HG03097 (cell line): ENCODE measurements at regions not wholly inside any gene's neighbourhood (a gene's known extent, or its start where the extent isn't known, plus 50 kb on each side); places are given as distances from the start of the nearest gene placed in this dataset.
A peak's percentile ranks its signal among the peaks of the same experiment; 100 is the strongest.
"Not testable (repeated sequence)": the region's sequence is repeated elsewhere in the genome, so short reads cannot be mapped to it uniquely, and the experiment has no call there.

ENCODE experiments used
- ATAC-seq: cut with Tn5 transposase; IDR thresholded peaks from one replicate; pipeline ENCODE4 v1.9.1; 2021; ENCODE audit not compliant: unreplicated experiment, low FRiP score

GRCh38 chr5:148740966-148741742, 85.3 kb upstream of the ADRB2 start:
- no peak for ATAC-seq

- ATAC-seq, result not testable (repeated sequence)
These were observed 84.6 kb upstream of the ADRB2 start for GRCh38 chr5:148741766-148742165.

- ATAC-seq, result not testable (repeated sequence)
These were observed 82.0 kb upstream of the ADRB2 start for GRCh38 chr5:148744380-148744779.

- ATAC-seq, result peak; percentile 91
These were observed 79.4 kb upstream of the ADRB2 start for GRCh38 chr5:148746826-148747535.

- no peak for ATAC-seq
These were observed 78.9 kb upstream of the ADRB2 start for GRCh38 chr5:148747536-148747906.

GRCh38 chr5:148748702-148749392, 77.6 kb upstream of the ADRB2 start:
- no peak for ATAC-seq

- ATAC-seq, result no peak
These were observed 75.8 kb upstream of the ADRB2 start for GRCh38 chr5:148750614-148751013.

GRCh38 chr5:148751025-148751424, 75.4 kb upstream of the ADRB2 start:
- no peak for ATAC-seq

GRCh38 chr5:148752375-148752774, 74.0 kb upstream of the ADRB2 start:
- ATAC-seq, result not testable (repeated sequence)

- ATAC-seq, result no peak
These were observed 67.3 kb upstream of the ADRB2 start for GRCh38 chr5:148759101-148759500.

GRCh38 chr5:148760945-148761638, 65.3 kb upstream of the ADRB2 start:
- peak; percentile 100 for ATAC-seq

GRCh38 chr5:148763996-148764395, 62.4 kb upstream of the ADRB2 start:
- ATAC-seq, result no peak

- no peak for ATAC-seq
These were observed 61.4 kb upstream of the ADRB2 start for GRCh38 chr5:148765061-148765460.

- ATAC-seq, result no peak
These were observed 57.5 kb upstream of the ADRB2 start for GRCh38 chr5:148768806-148769415.

- ATAC-seq, result no peak
These were observed 56.5 kb upstream of the ADRB2 start for GRCh38 chr5:148769941-148770340.

GRCh38 chr5:148774313-148774712, 52.1 kb upstream of the ADRB2 start:
- ATAC-seq, result no peak

- no peak for ATAC-seq
These were observed 50.1 kb upstream of the ADRB2 start for GRCh38 chr5:148776261-148776660.
